ENCODE measurements at regions not wholly inside any gene's neighbourhood (a gene's known extent, or its start where the extent isn't known, plus 50 kb on each side); places are given as distances from the start of the nearest gene placed in this dataset.

DNA sequence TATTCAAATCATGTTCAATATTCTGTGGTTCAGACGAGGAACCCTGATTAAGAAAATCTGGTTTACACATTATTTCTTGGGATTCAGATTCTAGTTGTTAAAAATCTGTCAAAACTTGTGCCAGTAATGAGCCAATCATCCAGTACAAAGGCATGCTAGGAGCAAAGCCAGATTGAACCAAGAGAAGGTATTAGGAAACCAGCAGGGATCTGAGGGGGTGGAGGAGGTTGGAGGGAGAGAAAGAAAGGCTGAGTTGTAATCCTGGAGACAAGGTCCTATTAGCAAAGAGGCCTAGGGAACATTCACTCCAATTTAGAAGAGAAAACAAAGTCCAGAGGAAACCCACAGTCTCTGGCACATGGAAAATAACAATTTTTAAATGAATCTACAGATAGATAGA, 352.9 kb downstream of the LTN1 start:
- in situ Hi-C loops (cut with HindIII; ENCODE audit: low pct_ligation_motif_present, low pct_unique_long_range_greater_than_20kb, low sequenced_read_pairs), result no loop called here
- DNase-seq, result no peak

DNA sequence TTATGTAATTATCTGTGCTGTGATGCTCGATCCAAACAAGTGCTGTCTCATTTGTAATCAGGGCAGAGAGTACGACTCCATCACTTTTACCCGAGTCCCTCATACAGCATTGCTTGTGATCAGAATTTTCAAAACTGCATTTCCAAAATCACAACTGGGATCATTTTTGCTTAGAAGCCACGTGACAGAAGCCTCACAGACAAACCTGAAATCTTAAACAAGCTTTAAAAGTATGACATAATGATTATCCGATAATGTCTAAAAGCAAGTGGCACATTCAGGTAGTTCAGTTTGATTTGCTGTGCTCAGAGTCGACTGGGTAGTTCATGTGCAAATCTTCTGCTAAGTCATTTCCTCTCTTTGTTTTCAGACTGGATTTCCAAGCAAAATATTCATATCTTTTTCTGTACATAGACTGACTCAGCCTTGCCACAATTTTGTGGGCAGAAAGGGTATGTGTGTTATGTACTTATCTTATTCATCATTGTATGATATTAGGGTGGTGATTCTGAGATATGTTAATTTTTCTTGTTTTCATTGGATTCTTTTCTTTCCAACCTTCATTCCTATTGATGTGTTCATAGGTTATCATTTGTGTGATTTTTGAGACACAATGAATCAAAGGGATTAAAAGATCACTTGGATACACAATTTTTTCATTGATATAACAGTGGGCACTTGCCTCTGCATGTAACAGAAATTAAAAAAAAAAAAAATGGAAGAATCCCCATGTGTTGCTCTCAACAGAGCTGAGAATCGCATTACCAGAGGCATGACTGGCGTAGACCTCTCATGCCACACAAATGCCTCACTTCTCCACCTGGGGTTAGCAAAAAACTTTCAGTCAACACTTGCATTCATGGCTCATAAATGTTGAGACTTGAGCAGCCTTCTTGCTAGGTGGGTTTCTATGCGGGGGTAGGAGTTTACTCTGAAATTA, 355.7 kb downstream of the LTN1 start:
- in situ Hi-C loops (cut with HindIII; ENCODE audit: low pct_ligation_motif_present, low pct_unique_long_range_greater_than_20kb, low sequenced_read_pairs), result no loop called here
- no peak for DNase-seq

- DNase-seq, result no peak
- in situ Hi-C loops (cut with HindIII; ENCODE audit: low pct_ligation_motif_present, low pct_unique_long_range_greater_than_20kb, low sequenced_read_pairs), result no loop called here
Observed at GRCh38 chr21:28635541-28635940, 357.1 kb downstream of the LTN1 start.

DNA sequence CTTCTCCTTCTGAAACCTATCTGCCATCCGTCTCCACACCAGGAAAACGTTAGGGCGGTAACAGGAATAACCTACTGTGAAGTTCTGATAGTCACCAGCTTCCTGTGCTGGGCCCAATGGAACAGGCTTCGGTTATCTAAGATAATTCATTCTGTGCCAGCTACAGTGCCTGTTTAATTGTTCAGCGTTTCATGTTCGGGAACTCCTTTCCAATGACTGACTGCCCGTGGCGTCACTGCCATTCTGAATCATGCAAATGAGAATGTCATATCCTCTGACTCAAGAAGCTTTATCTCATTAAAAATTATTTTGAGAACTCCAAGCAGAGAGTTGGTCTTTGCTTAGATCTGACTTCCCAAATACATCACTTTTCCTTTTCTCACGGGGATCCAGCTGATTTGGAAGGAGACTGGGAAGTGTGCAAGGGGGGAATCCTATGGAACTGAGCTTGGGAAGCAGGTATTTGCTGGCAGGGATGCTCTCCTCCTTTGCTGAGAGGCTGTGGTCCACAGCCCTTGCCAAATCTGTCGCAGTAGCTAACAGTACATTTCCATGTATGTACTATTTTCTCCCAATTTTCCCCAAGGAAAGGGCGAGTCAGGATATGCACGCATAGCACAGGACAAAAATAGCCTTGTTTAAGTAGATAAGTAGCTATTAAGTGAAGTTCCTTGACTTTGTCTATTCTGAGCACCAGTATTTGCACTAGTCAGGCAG, 358.7 kb downstream of the LTN1 start:
- DNase-seq, result no peak
- in situ Hi-C loops (cut with HindIII; ENCODE audit: low pct_ligation_motif_present, low pct_unique_long_range_greater_than_20kb, low sequenced_read_pairs), result no loop called here

- in situ Hi-C loops (cut with HindIII; ENCODE audit: low pct_ligation_motif_present, low pct_unique_long_range_greater_than_20kb, low sequenced_read_pairs), result no loop called here
- no peak for DNase-seq
Observed at GRCh38 chr21:28632755-28633408, 359.8 kb downstream of the LTN1 start.

- DNase-seq, result peak; percentile 35
- in situ Hi-C loops (cut with HindIII; ENCODE audit: low pct_ligation_motif_present, low pct_unique_long_range_greater_than_20kb, low sequenced_read_pairs), result no loop called here
Observed at GRCh38 chr21:28627691-28628090, 365.0 kb downstream of the LTN1 start.

DNA sequence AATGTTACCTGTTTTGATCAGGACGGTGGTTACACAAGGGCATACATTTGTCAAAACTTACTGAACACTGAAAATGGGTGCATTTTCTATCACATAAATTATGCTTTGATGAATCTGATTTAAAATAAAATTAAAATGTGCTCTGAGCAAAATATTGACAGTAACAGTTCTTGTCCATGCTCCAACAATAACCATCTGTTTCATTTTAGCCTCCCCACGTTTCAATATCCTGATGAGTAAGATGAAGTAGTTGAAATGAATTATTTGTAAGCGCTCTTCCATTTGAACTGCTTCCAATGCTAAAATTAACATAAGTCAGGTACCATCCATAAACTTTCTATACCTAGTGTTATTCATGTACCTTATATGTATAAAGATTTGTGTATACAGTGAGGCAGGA, 365.4 kb downstream of the LTN1 start:
- in situ Hi-C loops (cut with HindIII; ENCODE audit: low pct_ligation_motif_present, low pct_unique_long_range_greater_than_20kb, low sequenced_read_pairs), result no loop called here
- DNase-seq, result no peak

DNA sequence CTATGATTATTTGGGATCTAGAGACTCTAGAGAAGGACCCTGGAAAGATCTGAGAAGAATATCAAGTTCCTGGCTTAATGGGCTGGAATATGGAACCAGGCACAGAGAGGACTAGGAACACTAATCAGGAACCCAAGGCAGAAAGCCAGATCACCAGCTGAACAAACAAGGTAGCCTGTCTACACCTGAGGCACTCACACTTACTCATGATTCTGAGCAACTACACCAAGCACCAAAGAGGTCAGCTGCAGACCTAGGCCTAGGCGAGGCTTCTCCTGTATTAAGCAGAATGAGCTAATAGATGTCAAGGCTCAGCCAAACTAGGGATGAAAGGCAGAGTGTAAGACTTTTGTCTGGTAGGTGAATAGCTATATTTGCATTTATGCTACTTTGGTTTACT, 368.1 kb downstream of the LTN1 start:
- no peak for DNase-seq
- in situ Hi-C loops (cut with HindIII; ENCODE audit: low pct_ligation_motif_present, low pct_unique_long_range_greater_than_20kb, low sequenced_read_pairs), result no loop called here

- in situ Hi-C loops (cut with HindIII; ENCODE audit: low pct_ligation_motif_present, low pct_unique_long_range_greater_than_20kb, low sequenced_read_pairs), result no loop called here
- DNase-seq, result no peak
Observed at GRCh38 chr21:28617300-28617699, 375.4 kb downstream of the LTN1 start.

- in situ Hi-C loops (cut with HindIII; ENCODE audit: low pct_ligation_motif_present, low pct_unique_long_range_greater_than_20kb, low sequenced_read_pairs), result no loop called here
- DNase-seq, result no peak
Observed at GRCh38 chr21:28615276-28615675, 377.4 kb downstream of the LTN1 start.

GRCh38 chr21:28614791-28615190, 377.9 kb downstream of the LTN1 start:
- in situ Hi-C loops (cut with HindIII; ENCODE audit: low pct_ligation_motif_present, low pct_unique_long_range_greater_than_20kb, low sequenced_read_pairs), result no loop called here

DNA sequence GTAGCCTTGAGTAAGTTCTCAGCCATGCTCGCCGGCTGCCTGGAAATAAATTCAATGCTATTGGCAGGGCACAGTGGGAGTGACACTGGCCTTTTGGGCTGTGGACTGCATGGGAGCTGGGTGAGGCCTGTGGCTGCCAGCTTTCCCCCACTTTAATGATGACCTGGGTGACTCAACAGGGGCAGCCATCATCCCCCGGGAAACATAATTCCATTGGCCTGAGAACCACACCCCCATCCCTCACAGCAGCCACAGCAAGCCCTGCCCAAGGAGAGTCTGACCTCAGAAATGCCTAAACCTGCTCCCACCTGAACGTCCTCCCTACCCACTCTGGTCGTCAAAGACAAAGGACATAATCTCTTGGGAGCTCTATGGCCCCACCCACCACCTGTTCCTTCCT, 384.0 kb downstream of the LTN1 start:
- in situ Hi-C loops (cut with HindIII; ENCODE audit: low pct_ligation_motif_present, low pct_unique_long_range_greater_than_20kb, low sequenced_read_pairs), result no loop called here
- DNase-seq, result no peak

More at GRCh38 chr21:28614791-28615190, 377.9 kb downstream of the LTN1 start:
- no peak for DNase-seq

- in situ Hi-C loops (cut with HindIII; ENCODE audit: low pct_ligation_motif_present, low pct_unique_long_range_greater_than_20kb, low sequenced_read_pairs), result no loop called here
- DNase-seq, result no peak
Observed at GRCh38 chr21:28607545-28607944, 385.1 kb downstream of the LTN1 start.

GRCh38 chr21:28604946-28605537, 387.6 kb downstream of the LTN1 start:
- DNase-seq, result no peak
- in situ Hi-C loops (cut with HindIII; ENCODE audit: low pct_ligation_motif_present, low pct_unique_long_range_greater_than_20kb, low sequenced_read_pairs), result no loop called here

DNA sequence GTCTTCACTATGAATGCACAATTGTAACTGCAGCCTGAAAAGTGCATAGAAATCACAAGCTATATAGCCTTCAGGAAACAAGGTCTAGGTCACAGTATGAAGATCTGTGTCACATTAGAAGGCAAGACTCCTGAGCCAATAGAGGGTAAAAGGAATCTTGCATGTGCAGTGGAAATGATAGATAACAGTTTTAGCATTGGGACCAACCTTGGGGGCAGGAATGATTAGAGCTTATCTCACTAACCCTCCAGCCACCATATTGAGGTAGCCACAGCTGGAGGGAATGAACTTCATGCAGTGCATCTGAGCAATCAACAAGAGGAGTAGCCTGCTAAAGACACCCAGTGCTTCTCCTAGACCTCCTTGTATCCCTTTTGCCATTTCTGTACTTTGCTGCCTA, 390.1 kb downstream of the LTN1 start:
- in situ Hi-C loops (cut with HindIII; ENCODE audit: low pct_ligation_motif_present, low pct_unique_long_range_greater_than_20kb, low sequenced_read_pairs), result no loop called here
- no peak for DNase-seq

DNA sequence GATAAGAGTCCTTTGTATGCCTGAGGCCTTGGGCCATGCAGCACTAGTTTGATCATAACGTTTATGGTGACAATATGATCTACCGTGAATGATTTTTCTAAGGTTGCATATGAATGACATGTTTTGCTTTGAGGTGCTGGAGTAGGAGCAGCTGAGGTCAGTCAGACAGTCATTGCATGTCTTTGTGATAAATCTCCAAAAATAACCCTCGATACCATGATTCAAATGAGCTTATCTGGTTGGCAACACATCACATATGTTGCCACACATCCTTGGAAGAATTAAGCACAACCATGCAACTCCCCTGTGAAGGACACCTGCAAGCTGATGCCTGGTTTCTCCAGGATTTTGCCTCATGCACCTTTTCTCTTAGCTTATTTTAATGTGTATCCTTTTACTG, 394.5 kb downstream of the LTN1 start:
- in situ Hi-C loops (cut with HindIII; ENCODE audit: low pct_ligation_motif_present, low pct_unique_long_range_greater_than_20kb, low sequenced_read_pairs), result no loop called here
- DNase-seq, result no peak

DNA sequence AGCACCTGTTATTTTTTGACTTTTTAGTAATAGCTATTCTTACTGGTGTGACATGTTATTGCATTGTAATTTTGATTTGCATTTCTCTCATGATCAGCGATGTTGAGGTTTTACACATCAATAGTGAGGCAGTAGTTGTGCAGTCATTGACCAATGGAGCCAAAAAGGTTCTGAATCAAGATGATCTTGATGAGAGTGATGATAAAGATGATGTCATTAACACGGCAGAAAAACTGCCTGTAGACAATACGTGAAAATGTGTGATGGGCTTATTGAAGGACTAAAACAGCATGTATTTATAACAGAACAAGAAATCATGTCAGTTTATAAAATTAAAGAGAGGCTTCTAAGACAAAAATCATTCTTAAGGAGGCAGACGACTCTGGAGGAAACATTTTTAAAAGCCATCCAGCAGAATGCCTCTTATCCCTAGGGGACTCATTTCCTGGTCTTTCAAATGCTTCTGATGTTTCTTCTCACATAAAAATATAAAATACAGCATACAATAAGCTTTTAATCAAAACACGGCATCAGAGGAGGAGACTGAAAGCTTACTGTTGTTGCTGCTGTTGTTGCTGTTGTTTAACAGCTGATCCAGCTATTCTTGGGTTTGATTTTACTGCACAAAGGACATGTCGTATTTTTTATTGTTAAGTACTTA, 400.3 kb downstream of the LTN1 start:
- DNase-seq, result no peak
- in situ Hi-C loops (cut with HindIII; ENCODE audit: low pct_ligation_motif_present, low pct_unique_long_range_greater_than_20kb, low sequenced_read_pairs), result no loop called here

DNA sequence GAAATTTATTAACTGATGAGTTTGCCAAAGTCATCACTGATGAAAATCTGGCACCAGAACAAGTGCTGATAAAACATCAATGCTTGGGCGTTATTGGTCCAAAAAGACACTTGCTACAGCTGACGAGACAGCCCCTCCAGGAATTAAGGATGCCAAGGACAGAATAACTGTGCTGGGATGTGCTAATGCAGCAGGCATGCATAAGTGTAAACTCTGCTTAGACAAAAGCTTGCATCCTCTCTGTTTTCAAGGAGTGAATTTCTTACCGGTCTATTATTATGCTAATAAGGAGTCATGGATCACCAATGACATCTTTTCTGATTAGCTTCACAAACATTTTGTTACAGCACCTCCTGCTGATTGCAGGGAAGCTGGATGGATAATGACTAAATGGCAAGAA, 402.0 kb downstream of the LTN1 start:
- no peak for DNase-seq
- in situ Hi-C loops (cut with HindIII; ENCODE audit: low pct_ligation_motif_present, low pct_unique_long_range_greater_than_20kb, low sequenced_read_pairs), result no loop called here

- DNase-seq, result no peak
- in situ Hi-C loops (cut with HindIII; ENCODE audit: low pct_ligation_motif_present, low pct_unique_long_range_greater_than_20kb, low sequenced_read_pairs), result no loop called here
Observed at GRCh38 chr21:28590026-28590425, 402.7 kb downstream of the LTN1 start.
